Pancreas (tissue), 10 donors: ENCODE measurements at regions not wholly inside any gene's neighbourhood (a gene's known extent, or its start where the extent isn't known, plus 50 kb on each side); places are given as distances from the start of the nearest gene placed in this dataset.

Source experiments
- ATAC-seq, 4 donors: fragments of 200-7000 bp; cut with Tn5 transposase; one replicate each; pipeline versions ENCODE4 v1.8.0 to v1.9.1; 2020; ENCODE audit warnings: mild to moderate bottlenecking in 4 of 4, moderate library complexity in 4 of 4
- DNase-seq, 6 donors: peaks; one replicate each; pipeline ENCODE4 v3.0.0-alpha.2; 2020
- FAIRE-seq: peaks from 2 replicates; lab custom pipeline; 2012; peaks lifted over from hg19 to GRCh38; lab: Jason Lieb, UNC
- H3K27ac ChIP-seq, 4 donors: fragments of 200-600 bp; sonication (generic); 1 replicate in 3 of 4; 2 replicates in 1 of 4; pipeline versions ENCODE4 v1.5.0 to v1.8.0; 2020
- H3K27me3 ChIP-seq, 4 donors: fragments of 200-600 bp; one replicate each; pipeline ENCODE4 v1.8.0; 2021
- H3K36me3 ChIP-seq, 3 donors: fragments of 200-600 bp; sonication (generic) in 1 of 3; one replicate each; pipeline versions ENCODE4 v1.5.0 to v1.8.0; 2020 to 2021
- H3K4me1 ChIP-seq, 3 donors: fragments of 200-600 bp; one replicate each; pipeline ENCODE4 v1.8.0; 2021
- H3K4me3 ChIP-seq, 4 donors: fragments of 200-600 bp; sonication (generic) in 2 of 4; one replicate each; pipeline versions ENCODE4 v1.5.0 to v1.8.0; 2020 to 2021
- H3K9me3 ChIP-seq, 4 donors: fragments of 200-600 bp; one replicate each; pipeline ENCODE4 v1.8.0; 2021
- CTCF ChIP-seq, 4 donors: fragments of 200-600 bp; sonication (generic) in 3 of 4; IDR thresholded peaks; one replicate each; pipeline versions ENCODE4 v1.5.0 to v1.8.0; 2021; ENCODE audit warnings: antibody characterized with exemption in 4 of 4
- WGBS, 2 donors: extraction: QIAGEN DNeasy Blood & Tissue Kit; methylation state at CpG; one replicate each; pipeline ENCODE4 v1.1.7; 2013; 5-methylcytosine and 5-hydroxymethylcytosine counted together
- intact Hi-C, 3 donors: fragments of 100-400 bp; cut with DNase I; formaldehyde crosslinking; loops; one replicate each; pipeline versions ENCODE4 v1.11.1 to v1.14.2; 2022
- donor health status: healthy with polysubstance abuse.
- donor health status: DM: no; HTN: no; CAD: no; lungs with moderate emphysema.
- donor health status: DM: no; HTN: no; CAD: no.
- donor health status: control.
- donor health status: control.
- donor health status: Bipolar disorder and iron deficiency.
- donor health status: DM: yes; HTN: yes; CAD: no.
- donor health status: DM: no; HTN: no; CAD: no.
- donor health status: DM: no; HTN: no; CAD: no.
- donor health status: DM: yes; HTN: yes; CAD: no.

- Histone ChIP-seq H3K27ac (no peak overlapping the region), H3K36me3 (no peaks in the 10 kb centered on the region), H3K9me3 (no peaks in the 10 kb centered on the region), H3K27me3 (no peaks in the 10 kb centered on the region), H3K4me3 (no peak overlapping the region), H3K4me1 (no peaks in the 10 kb centered on the region)
- no peak for TF ChIP-seq CTCF (IDR thresholded peaks at IDR 0.05)
- FAIRE-seq (no peak), DNase-seq (no peak), ATAC-seq (no peak)
- intact Hi-C loops = no loop called here
- 63 to 71% methylated on average over 3 of the region's 3 CpGs for WGBS, 2 donors
These were observed 761.6 kb upstream of the SEMA6A start for GRCh38 chr5:117336208-117336607.

GRCh38 chr5:117333011-117333410, 758.4 kb upstream of the SEMA6A start:
- H3K27me3 ChIP-seq = no peaks in the 10 kb centered on the region
- no peaks in the 10 kb centered on the region for H3K36me3 ChIP-seq
- H3K4me1 ChIP-seq = no peaks in the 10 kb centered on the region
- DNase-seq = no peak
- ATAC-seq = no peak
- H3K9me3 ChIP-seq = no peaks in the 10 kb centered on the region
- 61 to 70% methylated on average over 3 of the region's 3 CpGs for WGBS, 2 donors
- TF ChIP-seq CTCF (IDR thresholded peaks at IDR 0.05) = no peak
- no peak for FAIRE-seq
- H3K27ac ChIP-seq = no peak overlapping the region
- no peak overlapping the region for H3K4me3 ChIP-seq
- intact Hi-C loops = no loop called here

- Histone ChIP-seq H3K9me3 (no peaks in the 10 kb centered on the region), H3K27me3 (no peaks in the 10 kb centered on the region), H3K27ac (no peak overlapping the region), H3K4me3 (no peak overlapping the region), H3K4me1 (no peaks in the 10 kb centered on the region), H3K36me3 (no peaks in the 10 kb centered on the region)
- intact Hi-C loops = no loop called here
- 66 to 75% methylated on average over 1 of the region's 1 CpG for WGBS, 2 donors
- DNase-seq (no peak), ATAC-seq (no peak), FAIRE-seq (no peak)
- no peak for TF ChIP-seq CTCF (IDR thresholded peaks at IDR 0.05)
These were observed 757.7 kb upstream of the SEMA6A start for GRCh38 chr5:117332341-117332740.

- no peak overlapping the region for H3K4me3 ChIP-seq
- no peaks in the 10 kb centered on the region for H3K27me3 ChIP-seq
- WGBS, 2 donors = 38 to 57% methylated on average over 1 of the region's 1 CpG
- intact Hi-C loops = no loop called here
- no peak for ATAC-seq
- H3K36me3 ChIP-seq = no peaks in the 10 kb centered on the region
- no peaks in the 10 kb centered on the region for H3K4me1 ChIP-seq
- H3K9me3 ChIP-seq = no peaks in the 10 kb centered on the region
- no peak overlapping the region for H3K27ac ChIP-seq
- no peak for FAIRE-seq
- TF ChIP-seq CTCF (IDR thresholded peaks at IDR 0.05) = no peak
- DNase-seq = no peak
These were observed 752.9 kb upstream of the SEMA6A start for GRCh38 chr5:117327511-117327910.

- WGBS, 2 donors = 55 to 88% methylated on average over 2 of the region's 2 CpGs
These were observed 752.4 kb upstream of the SEMA6A start for GRCh38 chr5:117326997-117327396.

More at GRCh38 chr5:117326997-117327396, 752.4 kb upstream of the SEMA6A start:
- H3K36me3 ChIP-seq = no peaks in the 10 kb centered on the region
- no peak for TF ChIP-seq CTCF (IDR thresholded peaks at IDR 0.05)
- H3K27ac ChIP-seq = no peak overlapping the region
- no peaks in the 10 kb centered on the region for H3K4me1 ChIP-seq
- no peak for FAIRE-seq
- no peaks in the 10 kb centered on the region for H3K27me3 ChIP-seq
- no peaks in the 10 kb centered on the region for H3K9me3 ChIP-seq
- no peak for DNase-seq
- H3K4me3 ChIP-seq = no peak overlapping the region
- intact Hi-C loops = no loop called here
- no peak for ATAC-seq
